GM12878 (cell line): ENCODE measurements at regions not wholly inside any gene's neighbourhood (a gene's known extent, or its start where the extent isn't known, plus 50 kb on each side); places are given as distances from the start of the nearest gene placed in this dataset.

Experiments
- CTCF ChIP-seq, 3 experiments: IDR thresholded peaks in 2 of 3; conservative IDR thresholded peaks in 1 of 3; 2 replicates each; pipeline ENCODE4 v1.5.1; 2011; ENCODE audit warnings: low read depth in 3 of 3, low read length in 3 of 3, mild to moderate bottlenecking in 3 of 3, control low read depth in 2 of 3, moderate library complexity in 2 of 3, inconsistent platforms in 1 of 3, mixed read lengths in 1 of 3; ENCODE audit not compliant: control insufficient read depth in 2 of 3, insufficient read depth in 1 of 3; ENCODE audit errors: extremely low read depth in 1 of 3
- PAX5 ChIP-seq: IDR thresholded peaks from 2 replicates; pipeline ENCODE4 v1.6.1; 2011; ENCODE audit warnings: low read depth, low read length, borderline replicate concordance
- TAF1 ChIP-seq: IDR thresholded peaks from 2 replicates; pipeline ENCODE4 v1.6.1; 2011; ENCODE audit warnings: mild to moderate bottlenecking, low read depth, low read length, borderline replicate concordance
- ZNF592 ChIP-seq: fragments of 450-650 bp; IDR thresholded peaks from 2 replicates; pipeline ENCODE4 v1.6.1; 2017; ENCODE audit warnings: mild to moderate bottlenecking, moderate library complexity

- TF ChIP-seq PAX5 (no peak), ZNF592 (no peak), CTCF (IDR thresholded peaks at IDR 0.05 in 2 of 3, conservative IDR thresholded peaks at IDR 0.05 in 1 of 3; ENCODE audit: control insufficient read depth in 2 of 3, extremely low read depth in 1 of 3, insufficient read depth in 1 of 3, low read depth in 3 of 3, low read length in 3 of 3) (no peak), TAF1 (no peak)
These were observed 327.1 kb upstream of the NWD2 start for GRCh38 chr4:36917413-36917812.
